ENCODE measurements at regions not wholly inside any gene's neighbourhood (a gene's known extent, or its start where the extent isn't known, plus 50 kb on each side); places are given as distances from the start of the nearest gene placed in this dataset.

DNA sequence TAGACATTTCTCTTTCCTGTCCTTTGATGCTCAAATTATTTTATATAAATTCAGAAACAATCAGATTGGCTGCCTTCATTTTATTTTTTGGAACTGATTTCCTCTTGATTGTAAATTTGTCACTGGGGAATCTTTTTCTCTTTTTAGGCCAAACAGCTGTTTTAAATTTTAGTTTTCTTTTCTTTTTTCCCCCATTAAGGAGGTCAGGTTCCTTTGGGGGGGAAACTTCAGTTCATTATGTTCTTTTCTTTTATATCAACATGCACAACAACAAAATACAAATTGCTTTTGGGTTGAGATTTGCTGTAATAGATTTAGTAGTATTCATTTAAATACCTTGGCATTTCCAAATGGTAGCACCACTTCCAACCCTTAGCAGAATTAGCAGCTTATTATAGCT is 264.8 kb upstream of the SPRY2 start:
- TF ChIP-seq, protein P1, sequence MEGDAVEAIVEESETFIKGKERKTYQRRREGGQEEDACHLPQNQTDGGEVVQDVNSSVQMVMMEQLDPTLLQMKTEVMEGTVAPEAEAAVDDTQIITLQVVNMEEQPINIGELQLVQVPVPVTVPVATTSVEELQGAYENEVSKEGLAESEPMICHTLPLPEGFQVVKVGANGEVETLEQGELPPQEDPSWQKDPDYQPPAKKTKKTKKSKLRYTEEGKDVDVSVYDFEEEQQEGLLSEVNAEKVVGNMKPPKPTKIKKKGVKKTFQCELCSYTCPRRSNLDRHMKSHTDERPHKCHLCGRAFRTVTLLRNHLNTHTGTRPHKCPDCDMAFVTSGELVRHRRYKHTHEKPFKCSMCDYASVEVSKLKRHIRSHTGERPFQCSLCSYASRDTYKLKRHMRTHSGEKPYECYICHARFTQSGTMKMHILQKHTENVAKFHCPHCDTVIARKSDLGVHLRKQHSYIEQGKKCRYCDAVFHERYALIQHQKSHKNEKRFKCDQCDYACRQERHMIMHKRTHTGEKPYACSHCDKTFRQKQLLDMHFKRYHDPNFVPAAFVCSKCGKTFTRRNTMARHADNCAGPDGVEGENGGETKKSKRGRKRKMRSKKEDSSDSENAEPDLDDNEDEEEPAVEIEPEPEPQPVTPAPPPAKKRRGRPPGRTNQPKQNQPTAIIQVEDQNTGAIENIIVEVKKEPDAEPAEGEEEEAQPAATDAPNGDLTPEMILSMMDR (IDR thresholded peaks at IDR 0.05), result no peak
- no peak for TF ChIP-seq POLR2A (IDR thresholded peaks at IDR 0.05)
